ENCODE measurements at regions not wholly inside any gene's neighbourhood (a gene's known extent, or its start where the extent isn't known, plus 50 kb on each side); places are given as distances from the start of the nearest gene placed in this dataset.

DNA sequence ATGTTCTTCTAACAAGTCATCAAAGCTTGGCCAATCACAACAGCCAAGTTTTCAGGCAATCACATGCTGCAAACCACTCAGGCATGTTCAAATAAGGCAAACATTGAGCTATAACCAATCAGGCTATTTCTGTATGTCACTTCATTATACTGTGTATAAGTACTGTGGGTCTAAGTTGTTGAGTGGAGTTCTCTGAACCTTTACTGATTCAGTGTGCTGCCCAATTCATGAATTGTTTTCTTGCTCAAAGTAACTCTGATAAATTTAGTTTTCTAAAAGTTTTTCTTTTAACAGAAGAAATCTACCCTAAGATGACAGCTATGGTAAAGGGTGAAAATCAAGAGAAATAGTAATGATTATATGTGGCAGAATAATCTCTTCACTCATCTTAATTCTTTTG is 805.4 kb upstream of the NUDT12 start:
- TF ChIP-seq, protein P1, sequence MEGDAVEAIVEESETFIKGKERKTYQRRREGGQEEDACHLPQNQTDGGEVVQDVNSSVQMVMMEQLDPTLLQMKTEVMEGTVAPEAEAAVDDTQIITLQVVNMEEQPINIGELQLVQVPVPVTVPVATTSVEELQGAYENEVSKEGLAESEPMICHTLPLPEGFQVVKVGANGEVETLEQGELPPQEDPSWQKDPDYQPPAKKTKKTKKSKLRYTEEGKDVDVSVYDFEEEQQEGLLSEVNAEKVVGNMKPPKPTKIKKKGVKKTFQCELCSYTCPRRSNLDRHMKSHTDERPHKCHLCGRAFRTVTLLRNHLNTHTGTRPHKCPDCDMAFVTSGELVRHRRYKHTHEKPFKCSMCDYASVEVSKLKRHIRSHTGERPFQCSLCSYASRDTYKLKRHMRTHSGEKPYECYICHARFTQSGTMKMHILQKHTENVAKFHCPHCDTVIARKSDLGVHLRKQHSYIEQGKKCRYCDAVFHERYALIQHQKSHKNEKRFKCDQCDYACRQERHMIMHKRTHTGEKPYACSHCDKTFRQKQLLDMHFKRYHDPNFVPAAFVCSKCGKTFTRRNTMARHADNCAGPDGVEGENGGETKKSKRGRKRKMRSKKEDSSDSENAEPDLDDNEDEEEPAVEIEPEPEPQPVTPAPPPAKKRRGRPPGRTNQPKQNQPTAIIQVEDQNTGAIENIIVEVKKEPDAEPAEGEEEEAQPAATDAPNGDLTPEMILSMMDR (IDR thresholded peaks at IDR 0.05; ENCODE audit: extremely low read depth in 1 of 2, insufficient read depth in 1 of 2, low read depth in 1 of 2, low read length in 2 of 2), result no peak
- TF ChIP-seq POLR2AphosphoS5 (IDR thresholded peaks at IDR 0.05; ENCODE audit: insufficient read depth, low read depth, low read length) (no peak), FOS (IDR thresholded peaks at IDR 0.05; ENCODE audit: borderline replicate concordance, insufficient read depth, low read length) (no peak), POLR2A (IDR thresholded peaks at IDR 0.05; ENCODE audit: low read depth, low read length) (no peak), MYC (IDR thresholded peaks at IDR 0.05; ENCODE audit: low read depth, low read length) (no peak), JUN (IDR thresholded peaks at IDR 0.05; ENCODE audit: borderline replicate concordance, insufficient read depth, insufficient read length, low read depth) (no peak)
- TF ChIP-seq, protein P2, sequence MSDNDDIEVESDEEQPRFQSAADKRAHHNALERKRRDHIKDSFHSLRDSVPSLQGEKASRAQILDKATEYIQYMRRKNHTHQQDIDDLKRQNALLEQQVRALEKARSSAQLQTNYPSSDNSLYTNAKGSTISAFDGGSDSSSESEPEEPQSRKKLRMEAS (IDR thresholded peaks at IDR 0.05; ENCODE audit: insufficient read depth, insufficient read length), result no peak

Data from endothelial cell of umbilical vein (primary cell).